Stimulated activated CD8-positive, alpha-beta memory T cell treated with anti-CD3 and anti-CD28 coated beads, Interleukin-7, amount 100 ng/mL, for 24 hours (primary cell): ENCODE measurements at regions not wholly inside any gene's neighbourhood (a gene's known extent, or its start where the extent isn't known, plus 50 kb on each side); places are given as distances from the start of the nearest gene placed in this dataset.
A peak's percentile ranks its signal among the peaks of the same experiment; 100 is the strongest.

ENCODE experiments used
- DNase-seq: peaks from one replicate; pipeline ENCODE4 v3.0.0-alpha.2; 2020; ENCODE audit warnings: low read depth

DNA sequence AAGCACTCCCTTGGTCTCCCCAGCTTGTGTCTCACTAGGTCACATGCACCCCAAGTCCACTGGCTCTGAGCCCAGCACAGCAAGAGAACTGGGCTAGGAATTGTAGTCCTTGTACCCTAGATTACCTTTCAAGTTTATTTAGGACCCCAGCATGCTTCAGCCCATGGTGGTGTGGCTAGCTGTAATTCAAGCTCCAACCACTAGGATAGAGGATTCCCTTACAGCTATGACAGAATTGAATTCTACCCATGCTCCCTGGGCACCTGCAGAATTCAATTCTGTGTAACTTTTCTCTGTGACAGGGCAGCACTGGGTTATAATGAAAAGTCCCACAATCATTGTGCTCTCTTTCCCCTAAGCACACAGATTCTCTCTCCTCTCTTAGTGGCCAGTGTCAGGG lies 253.8 kb upstream of the DMD start:
- no peak for DNase-seq

- no peak for DNase-seq
Observed at GRCh38 chrX:33457102-33457501, 245.8 kb upstream of the DMD start.

GRCh38 chrX:33447285-33447684 lies 235.9 kb upstream of the DMD start:
- no peak for DNase-seq

DNA sequence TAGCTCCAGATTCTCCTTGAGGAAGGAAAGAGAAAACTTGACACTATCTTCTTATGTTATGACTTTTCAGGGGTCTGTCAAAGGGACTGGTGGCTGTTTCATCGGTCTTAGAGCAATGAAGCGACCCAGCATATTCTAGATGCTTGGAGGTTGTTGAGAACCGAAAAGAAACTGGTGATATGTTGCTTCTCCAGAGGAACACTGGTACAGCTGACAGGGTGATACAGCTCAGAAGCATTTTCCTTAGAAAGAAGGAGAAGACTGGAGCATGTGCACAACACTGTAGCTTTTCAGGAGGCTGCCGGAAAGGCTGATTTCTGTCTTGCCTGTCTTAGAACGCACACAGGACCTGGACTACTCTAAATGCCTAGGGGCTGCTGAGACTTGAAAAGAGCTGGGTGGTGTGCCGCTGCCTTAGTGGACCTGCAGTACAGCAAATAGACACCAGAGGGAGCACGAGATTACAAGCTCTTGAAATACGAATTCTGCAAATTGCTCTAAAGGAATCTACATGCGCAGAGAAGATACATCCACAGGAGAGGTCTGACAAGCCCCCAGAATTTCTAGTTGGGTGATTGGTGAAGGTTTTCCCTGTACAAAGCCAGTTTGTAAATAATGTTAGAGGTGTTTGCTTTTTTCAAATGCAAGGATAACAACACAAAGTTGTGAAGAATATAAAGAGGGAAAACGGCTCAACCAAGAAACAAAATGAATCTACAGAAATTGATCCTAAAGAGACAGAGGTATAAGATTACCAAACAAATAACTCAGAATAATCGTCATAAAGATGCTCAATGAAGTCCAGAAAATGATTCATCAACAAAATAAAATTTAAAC lies 223.1 kb upstream of the DMD start:
- peak; percentile 2 for DNase-seq

DNA sequence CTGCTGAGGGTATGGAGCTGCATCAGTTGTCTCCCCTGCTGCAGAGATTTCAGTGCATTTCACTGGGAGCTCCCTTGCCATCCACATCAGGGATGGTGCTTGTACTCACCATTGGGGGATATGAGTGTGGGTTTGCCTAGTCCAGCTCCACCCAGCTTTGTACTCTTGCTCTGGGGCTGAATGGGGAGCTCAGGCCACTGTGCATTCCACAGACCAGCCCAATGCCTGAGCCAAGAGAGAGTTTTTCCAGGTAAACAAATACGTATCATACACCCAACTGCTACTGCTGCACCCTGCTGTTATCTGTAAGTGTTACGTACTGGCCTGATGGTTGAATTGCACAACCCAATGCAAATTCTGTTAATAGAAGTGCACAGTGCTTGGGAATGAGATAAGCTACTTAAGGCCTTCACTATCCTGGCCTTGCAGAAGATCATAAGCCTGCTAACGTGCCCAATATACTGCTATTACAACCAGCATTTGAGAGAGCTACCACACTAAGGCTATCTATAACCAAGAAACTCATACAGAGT lies 205.0 kb upstream of the DMD start:
- DNase-seq: no peak

GRCh38 chrX:33415459-33415858 lies 204.1 kb upstream of the DMD start:
- DNase-seq: no peak

DNA sequence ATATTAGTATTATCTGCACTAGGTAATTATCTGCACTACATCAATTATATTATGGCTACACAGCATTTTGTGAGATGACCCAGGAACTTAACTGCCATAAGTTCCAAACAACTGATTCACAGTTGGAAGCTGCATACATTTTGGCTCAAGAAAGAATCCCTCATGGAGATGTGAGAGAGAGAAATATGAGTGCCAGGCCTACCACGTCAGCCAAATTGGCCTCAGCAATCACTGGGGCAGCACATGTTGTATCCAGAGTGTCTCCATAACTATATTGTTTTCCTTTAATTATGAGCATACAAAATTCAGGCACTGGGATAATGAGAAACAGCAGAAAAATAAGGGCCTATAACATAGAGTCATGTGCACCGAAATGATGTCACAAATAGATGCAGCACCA lies 174.2 kb upstream of the DMD start:
- DNase-seq: no peak

DNA sequence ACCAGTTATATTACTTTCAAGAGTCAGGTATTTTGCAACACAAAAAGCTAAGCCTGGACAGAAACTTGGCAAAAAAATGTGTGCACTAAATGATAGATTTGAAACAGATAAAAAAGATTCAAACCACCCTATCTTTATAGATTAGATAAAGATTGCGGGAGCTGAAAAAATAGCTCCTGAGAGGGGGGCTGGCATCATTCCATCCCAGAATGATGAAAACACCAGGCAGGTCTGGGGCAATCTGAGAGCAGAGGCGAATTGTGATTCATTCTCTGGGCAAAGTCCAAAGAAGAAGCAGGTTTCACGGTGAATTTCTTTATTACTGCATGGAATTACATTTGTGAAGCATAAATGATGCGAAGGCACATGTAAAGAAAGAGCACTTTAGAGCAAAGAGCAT lies 168.5 kb upstream of the DMD start:
- DNase-seq: no peak

DNA sequence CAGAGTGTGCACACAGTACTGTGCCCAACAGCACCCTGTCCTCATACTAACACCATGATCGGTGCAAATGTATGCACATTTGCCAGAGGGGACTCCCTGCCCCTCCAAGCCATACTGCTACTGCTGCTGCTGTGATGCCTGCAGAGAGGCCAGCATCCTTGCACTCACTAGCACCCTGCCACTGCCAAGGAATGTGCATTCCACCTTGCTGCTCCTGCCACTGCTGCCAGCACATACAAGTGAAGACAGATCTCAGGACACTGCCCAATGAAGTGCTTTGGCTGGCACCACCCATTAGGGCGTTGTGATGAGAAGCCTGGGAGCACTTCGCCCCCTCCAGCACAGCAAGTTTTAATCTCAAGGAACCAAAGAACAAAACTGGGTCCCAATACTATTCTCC lies 146.3 kb upstream of the DMD start:
- no peak for DNase-seq

DNA sequence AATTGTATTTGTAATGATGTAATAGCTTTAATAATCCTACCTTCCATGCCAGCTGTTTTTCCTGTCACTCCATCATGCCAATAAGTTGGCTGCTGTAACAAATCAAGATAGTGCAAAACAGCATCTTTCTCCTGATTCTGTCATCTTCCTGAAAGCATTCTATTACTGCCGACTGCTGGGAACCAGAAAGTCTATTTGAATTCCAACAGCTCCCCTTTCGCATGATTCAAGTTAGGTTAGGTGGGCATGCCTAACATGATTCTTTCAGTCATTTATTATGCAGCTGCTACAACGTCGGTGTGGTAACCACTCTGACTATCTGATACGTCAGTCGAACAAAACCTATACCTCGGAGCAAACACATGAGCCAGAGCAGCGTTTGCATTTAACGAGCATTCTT lies 127.9 kb upstream of the DMD start:
- DNase-seq: no peak

DNA sequence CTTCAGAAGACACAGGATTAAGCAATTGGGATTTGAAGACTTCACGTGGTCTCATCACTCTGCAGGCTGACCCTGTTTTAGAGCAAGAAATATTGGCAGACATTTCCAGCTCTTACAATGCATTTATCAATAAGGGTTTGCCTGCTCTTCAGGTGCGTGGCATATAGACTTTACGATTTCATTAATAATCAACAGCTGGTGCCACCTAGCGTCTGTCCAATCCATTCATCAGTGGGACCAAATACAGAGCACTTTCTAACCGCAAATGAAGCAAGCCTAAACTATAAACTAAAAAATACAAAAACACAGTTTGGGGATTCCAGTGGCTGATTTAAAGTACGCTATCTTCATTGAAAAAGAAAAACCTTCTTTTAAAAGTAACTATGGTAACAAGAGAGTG lies 125.4 kb upstream of the DMD start:
- no peak for DNase-seq

DNA sequence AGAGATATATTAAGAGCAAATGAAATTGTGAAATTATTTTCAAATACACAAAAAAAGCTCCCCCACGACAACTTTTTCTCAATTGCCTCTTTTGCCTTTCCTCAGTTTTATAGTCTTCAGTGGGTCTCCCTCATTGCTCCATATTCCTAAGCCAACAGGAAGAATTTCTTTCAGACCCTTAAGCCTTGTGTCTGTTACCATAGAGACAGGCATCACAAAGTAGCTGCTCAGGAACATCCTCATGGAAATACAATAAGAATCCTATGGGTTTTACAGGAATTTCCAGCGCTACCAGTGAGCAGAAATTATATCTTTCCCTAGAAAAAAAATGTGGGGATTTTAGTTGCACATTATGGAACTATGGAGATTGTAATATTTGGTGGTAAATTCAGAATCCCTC lies 121.9 kb upstream of the DMD start:
- DNase-seq: no peak

GRCh38 chrX:33330798-33331197 lies 119.4 kb upstream of the DMD start:
- no peak for DNase-seq

- DNase-seq: no peak
Observed at GRCh38 chrX:33324099-33324498, 112.8 kb upstream of the DMD start.

GRCh38 chrX:33307911-33308354 lies 96.6 kb upstream of the DMD start:
- DNase-seq: no peak

DNA sequence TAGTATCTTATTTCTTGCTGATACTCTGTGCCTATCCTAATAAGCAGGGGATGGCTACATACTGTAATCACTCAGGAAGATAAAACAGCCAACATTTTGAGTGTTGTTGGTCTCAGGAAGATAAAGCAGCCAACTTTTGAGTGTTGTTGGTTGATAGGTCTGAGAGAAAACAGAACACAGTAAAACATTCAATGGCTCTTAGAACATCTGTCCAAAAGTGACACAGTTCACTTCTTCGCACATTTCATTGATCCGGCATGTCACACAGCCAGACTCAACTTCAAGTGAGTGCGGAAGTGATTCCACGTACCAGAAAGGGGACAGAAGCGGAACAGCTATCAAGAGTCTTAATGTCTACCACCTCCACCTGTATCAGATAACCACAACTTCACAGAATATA lies 87.3 kb upstream of the DMD start:
- no peak for DNase-seq

DNA sequence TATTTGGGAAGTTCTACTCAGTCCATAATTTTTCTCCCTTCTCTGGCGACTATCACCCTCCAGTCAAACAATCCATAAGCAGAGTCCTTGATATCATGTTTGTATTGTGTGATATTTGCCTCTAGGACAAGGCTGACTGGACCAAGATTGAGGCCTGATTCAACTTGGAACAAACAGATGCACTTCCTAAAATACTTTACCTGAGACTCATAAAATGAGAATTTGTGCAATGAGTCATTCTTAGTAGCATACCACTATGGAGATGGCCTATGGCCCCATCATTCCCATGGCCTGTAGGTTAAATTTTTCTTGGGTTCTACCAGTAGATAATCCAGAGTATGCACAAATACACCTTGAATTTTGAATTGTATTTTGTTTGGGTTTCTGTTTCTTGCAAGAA lies 74.2 kb upstream of the DMD start:
- DNase-seq: no peak

GRCh38 chrX:33277046-33277445 lies 65.7 kb upstream of the DMD start:
- no peak for DNase-seq

- DNase-seq: no peak
Observed at GRCh38 chrX:33273535-33273934, 62.2 kb upstream of the DMD start.

DNA sequence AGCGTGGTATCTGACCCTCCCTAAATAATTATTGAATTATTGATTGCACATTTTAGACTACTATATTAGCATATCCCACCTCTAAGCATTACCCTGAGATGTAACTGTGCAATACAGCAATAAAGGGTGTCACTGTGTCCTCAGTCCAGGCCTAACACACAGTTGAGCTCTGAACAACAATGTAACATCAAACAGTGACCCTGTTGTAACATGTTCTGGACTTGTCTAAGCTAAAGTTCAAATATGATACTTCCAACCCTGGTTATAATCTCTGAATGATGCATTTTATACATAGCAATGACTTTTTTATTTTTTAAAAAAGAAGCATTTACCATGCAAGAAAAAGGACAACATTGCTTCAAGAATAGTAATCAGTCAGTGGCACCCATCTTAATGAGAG lies 61.6 kb upstream of the DMD start:
- no peak for DNase-seq
